Fibroblast of the aortic adventitia (primary cell): ENCODE measurements at regions not wholly inside any gene's neighbourhood (a gene's known extent, or its start where the extent isn't known, plus 50 kb on each side); places are given as distances from the start of the nearest gene placed in this dataset.

ENCODE experiments used
- DNase-seq: peaks from one replicate; pipeline ENCODE4 v3.0.0-alpha.2; 2010; ENCODE audit warnings: low read depth
- H3K4me3 ChIP-seq: 2 replicates; pipeline ENCODE4 v1.5.1; 2011; ENCODE audit warnings: low read depth, mild to moderate bottlenecking, control low read depth, low read length, moderate library complexity
- CTCF ChIP-seq: IDR thresholded peaks from 2 replicates; pipeline ENCODE4 v1.5.1; 2011; ENCODE audit warnings: mild to moderate bottlenecking, low read length, control low read depth, inconsistent platforms; ENCODE audit not compliant: insufficient read depth

GRCh38 chr10:111481261-111481826 lies 404.5 kb downstream of the ADRA2A start:
- peak; percentile 1 for DNase-seq
- H3K4me3 ChIP-seq, result no peak overlapping the region
- TF ChIP-seq CTCF, result no peak

GRCh38 chr10:111481866-111482265 lies 405.0 kb downstream of the ADRA2A start:
- no peak for TF ChIP-seq CTCF
- no peak overlapping the region for H3K4me3 ChIP-seq
- no peak for DNase-seq

- no peak for DNase-seq
- no peak for TF ChIP-seq CTCF
- H3K4me3 ChIP-seq, result no peak overlapping the region
Measured at GRCh38 chr10:111482621-111483216, 405.9 kb downstream of the ADRA2A start.

- no peak for DNase-seq
- no peak overlapping the region for H3K4me3 ChIP-seq
Measured at GRCh38 chr10:111485767-111486166, 408.9 kb downstream of the ADRA2A start.

GRCh38 chr10:111486346-111486745 lies 409.5 kb downstream of the ADRA2A start:
- no peak overlapping the region for H3K4me3 ChIP-seq
- DNase-seq, result no peak
- TF ChIP-seq CTCF, result no peak

More at GRCh38 chr10:111485767-111486166, 408.9 kb downstream of the ADRA2A start:
- TF ChIP-seq CTCF, result no peak

- DNase-seq, result no peak
- no peak overlapping the region for H3K4me3 ChIP-seq
- no peak for TF ChIP-seq CTCF
Measured at GRCh38 chr10:111488668-111489067, 411.8 kb downstream of the ADRA2A start.

- no peak for DNase-seq
- TF ChIP-seq CTCF, result no peak
- no peak overlapping the region for H3K4me3 ChIP-seq
Measured at GRCh38 chr10:111491154-111491553, 414.3 kb downstream of the ADRA2A start.
